GM12891 (cell line): ENCODE measurements at regions not wholly inside any gene's neighbourhood (a gene's known extent, or its start where the extent isn't known, plus 50 kb on each side); places are given as distances from the start of the nearest gene placed in this dataset.

ENCODE experiments used
- POLR2A ChIP-seq: IDR thresholded peaks from 2 replicates; pipeline ENCODE4 v1.6.1; 2011; ENCODE audit warnings: low read depth, low read length, control low read depth
- POLR2AphosphoS5 ChIP-seq: IDR thresholded peaks from 2 replicates; pipeline ENCODE4 v1.6.1; 2011; ENCODE audit warnings: low read depth, low read length, control low read depth
- POU2F2 ChIP-seq: IDR thresholded peaks from 2 replicates; pipeline ENCODE4 v1.6.1; 2011; ENCODE audit warnings: low read depth, mild to moderate bottlenecking, control low read depth, low read length, moderate library complexity
- TAF1 ChIP-seq: IDR thresholded peaks from 2 replicates; pipeline ENCODE4 v1.6.1; 2011; ENCODE audit warnings: low read depth, low read length, control low read depth

- TF ChIP-seq TAF1 = no peak
- TF ChIP-seq POLR2A = no peak
- no peak for TF ChIP-seq POLR2AphosphoS5
- TF ChIP-seq POU2F2 = no peak
Measured at GRCh38 chr15:31526916-31527690, 200.5 kb downstream of the KLF13 start.
